ENCODE measurements at regions not wholly inside any gene's neighbourhood (a gene's known extent, or its start where the extent isn't known, plus 50 kb on each side); places are given as distances from the start of the nearest gene placed in this dataset.

DNA sequence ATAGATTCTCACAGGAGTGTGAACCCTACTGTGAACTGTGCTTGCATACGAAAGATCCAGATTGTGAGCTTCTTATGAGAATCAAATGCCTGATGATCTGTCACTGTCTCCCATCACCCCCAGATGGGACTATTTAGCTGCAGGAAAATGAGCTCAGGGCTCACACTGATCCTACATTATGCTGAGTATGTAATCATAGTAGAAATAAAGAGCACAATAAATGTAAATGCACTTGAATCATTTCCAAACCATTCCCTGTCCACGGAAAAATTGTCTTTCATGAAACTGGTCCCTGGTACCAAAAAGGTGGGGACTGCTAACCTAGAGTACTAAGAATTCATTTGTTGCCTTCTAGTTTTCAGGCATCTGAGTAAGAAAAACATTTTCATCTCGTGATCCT is 1215.8 kb upstream of the TMEM132C start:
- H3K4me1 ChIP-seq (ENCODE audit: insufficient read depth, low read length): no peaks in the 10 kb centered on the region
- Mint-ChIP-seq H3K27me3 (ENCODE audit: low read depth) (no peaks in the 10 kb centered on the region), H3K36me3 (ENCODE audit: insufficient read depth in 1 of 3, low read depth in 3 of 3) (peaks cover 0 to 6% (median 6%) of the 10 kb centered on the region in 3 experiments; a peak in 3 of 7 replicates), H3K4me1 (no peaks in the 10 kb centered on the region), H3K27ac (no peak overlapping the region), H3K4me3 (no peak overlapping the region), H3K9me3 (peaks cover 4 to 9% of the 10 kb centered on the region in 2 experiments; a peak in 4 of 5 replicates)
- no peak overlapping the region for H2BK20ac ChIP-seq (ENCODE audit: low read depth, low read length, poor library complexity, severe bottlenecking)
- H3K27me3 ChIP-seq (ENCODE audit: insufficient read depth, low read length): no peaks in the 10 kb centered on the region
- H3K79me1 ChIP-seq (ENCODE audit: insufficient read depth, low read depth, low read length, poor library complexity, severe bottlenecking): no peaks in the 10 kb centered on the region
- H3K14ac ChIP-seq (ENCODE audit: insufficient read depth, low read length): no peak overlapping the region
- TF ChIP-seq, protein P1, sequence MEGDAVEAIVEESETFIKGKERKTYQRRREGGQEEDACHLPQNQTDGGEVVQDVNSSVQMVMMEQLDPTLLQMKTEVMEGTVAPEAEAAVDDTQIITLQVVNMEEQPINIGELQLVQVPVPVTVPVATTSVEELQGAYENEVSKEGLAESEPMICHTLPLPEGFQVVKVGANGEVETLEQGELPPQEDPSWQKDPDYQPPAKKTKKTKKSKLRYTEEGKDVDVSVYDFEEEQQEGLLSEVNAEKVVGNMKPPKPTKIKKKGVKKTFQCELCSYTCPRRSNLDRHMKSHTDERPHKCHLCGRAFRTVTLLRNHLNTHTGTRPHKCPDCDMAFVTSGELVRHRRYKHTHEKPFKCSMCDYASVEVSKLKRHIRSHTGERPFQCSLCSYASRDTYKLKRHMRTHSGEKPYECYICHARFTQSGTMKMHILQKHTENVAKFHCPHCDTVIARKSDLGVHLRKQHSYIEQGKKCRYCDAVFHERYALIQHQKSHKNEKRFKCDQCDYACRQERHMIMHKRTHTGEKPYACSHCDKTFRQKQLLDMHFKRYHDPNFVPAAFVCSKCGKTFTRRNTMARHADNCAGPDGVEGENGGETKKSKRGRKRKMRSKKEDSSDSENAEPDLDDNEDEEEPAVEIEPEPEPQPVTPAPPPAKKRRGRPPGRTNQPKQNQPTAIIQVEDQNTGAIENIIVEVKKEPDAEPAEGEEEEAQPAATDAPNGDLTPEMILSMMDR (conservative IDR thresholded peaks at IDR 0.05): no peak
- H3K23ac ChIP-seq (ENCODE audit: insufficient read length, low read depth, low read length): no peak overlapping the region
- no peak overlapping the region for H3K4me2 ChIP-seq (ENCODE audit: insufficient read depth, insufficient read length, low read length)
- H3K18ac ChIP-seq (ENCODE audit: insufficient read length, low read depth, low read length): no peak overlapping the region
- no peaks in the 10 kb centered on the region for H3K79me2 ChIP-seq (ENCODE audit: insufficient read depth, low read length)
- H4K91ac ChIP-seq (ENCODE audit: insufficient read length, low read depth, low read length): no peak overlapping the region
- H2BK12ac ChIP-seq (ENCODE audit: insufficient read length, low read depth, low read length): no peak overlapping the region
- no peak overlapping the region for H2BK5ac ChIP-seq (ENCODE audit: insufficient read length, low read length)
- no peak overlapping the region for H4K8ac ChIP-seq (replicated peaks; ENCODE audit: insufficient read length, low read depth, low read length)
- no peak overlapping the region for H4K5ac ChIP-seq (ENCODE audit: insufficient read length, low read depth, low read length)
- H3K27ac ChIP-seq (ENCODE audit: insufficient read length, low read depth, low read length): no peak overlapping the region
- no peak overlapping the region for H2AK5ac ChIP-seq (ENCODE audit: insufficient read length, low read length)
- H3K23me2 ChIP-seq (ENCODE audit: insufficient read length, low read depth, low read length, poor library complexity, severe bottlenecking): no peaks in the 10 kb centered on the region
- no CpG with 5 or more reads among the region's 3 CpGs for WGBS (ENCODE audit: extremely low coverage, insufficient read length, low lambda C conversion rate)
- no peak overlapping the region for H2BK120ac ChIP-seq (ENCODE audit: low read depth, low read length, poor library complexity, severe bottlenecking)
- no peak overlapping the region for H3K4ac ChIP-seq (ENCODE audit: low read depth, low read length)
- no peaks in the 10 kb centered on the region for H3K9me3 ChIP-seq (ENCODE audit: control insufficient read depth, low read depth, low read length)
- no peak overlapping the region for H3K9ac ChIP-seq (ENCODE audit: extremely low read depth, insufficient read length, low read length)
- no peaks in the 10 kb centered on the region for H4K20me1 ChIP-seq (ENCODE audit: control insufficient read depth, insufficient read depth, insufficient read length)
- H2AFZ ChIP-seq (ENCODE audit: low read length): no peak overlapping the region
- no peak for DNase-seq
- H3T11ph ChIP-seq (ENCODE audit: low read length): no peak overlapping the region
- no peak overlapping the region for H3K56ac ChIP-seq (ENCODE audit: insufficient read length, low read depth, low read length)
- no peak overlapping the region for H2BK15ac ChIP-seq (ENCODE audit: low read depth, low read length)

Measured in H9 (cell line).